GM04504 (cell line): ENCODE measurements at regions not wholly inside any gene's neighbourhood (a gene's known extent, or its start where the extent isn't known, plus 50 kb on each side); places are given as distances from the start of the nearest gene placed in this dataset.
A peak's percentile ranks its signal among the peaks of the same experiment; 100 is the strongest.

Experiments used
- DNase-seq: peaks from one replicate; pipeline ENCODE4 v3.0.0-alpha.2; 2012; ENCODE audit warnings: low read depth

- DNase-seq: no peak
These were observed 225.9 kb upstream of the TMEM72 start for GRCh38 chr10:44685220-44685619.

GRCh38 chr10:44685747-44686146 is 225.4 kb upstream of the TMEM72 start:
- DNase-seq: no peak

- no peak for DNase-seq
These were observed 221.8 kb upstream of the TMEM72 start for GRCh38 chr10:44689368-44689767.

GRCh38 chr10:44696496-44696895 is 214.6 kb upstream of the TMEM72 start:
- peak; percentile 90 for DNase-seq

GRCh38 chr10:44697116-44697515 is 214.0 kb upstream of the TMEM72 start:
- no peak for DNase-seq

- DNase-seq: no peak
These were observed 208.6 kb upstream of the TMEM72 start for GRCh38 chr10:44702531-44702930.

GRCh38 chr10:44703241-44704155 is 207.6 kb upstream of the TMEM72 start:
- peak; percentile 38 for DNase-seq

GRCh38 chr10:44704616-44705015 is 206.5 kb upstream of the TMEM72 start:
- no peak for DNase-seq

- DNase-seq: peak; percentile 96
These were observed 204.4 kb upstream of the TMEM72 start for GRCh38 chr10:44706745-44707144.

GRCh38 chr10:44713307-44713706 is 197.8 kb upstream of the TMEM72 start:
- DNase-seq: no peak

GRCh38 chr10:44714451-44714850 is 196.7 kb upstream of the TMEM72 start:
- no peak for DNase-seq

GRCh38 chr10:44715136-44715535 is 196.0 kb upstream of the TMEM72 start:
- DNase-seq: peak; percentile 65

GRCh38 chr10:44716470-44717015 is 194.6 kb upstream of the TMEM72 start:
- no peak for DNase-seq

- DNase-seq: no peak
These were observed 188.1 kb upstream of the TMEM72 start for GRCh38 chr10:44723082-44723481.

- DNase-seq: peak; percentile 77
These were observed 187.4 kb upstream of the TMEM72 start for GRCh38 chr10:44723619-44724325.

GRCh38 chr10:44724415-44725174 is 186.5 kb upstream of the TMEM72 start:
- peak; percentile 44 for DNase-seq

- no peak for DNase-seq
These were observed 185.7 kb upstream of the TMEM72 start for GRCh38 chr10:44725404-44725803.

GRCh38 chr10:44731283-44731682 is 179.9 kb upstream of the TMEM72 start:
- DNase-seq: no peak

- no peak for DNase-seq
These were observed 177.3 kb upstream of the TMEM72 start for GRCh38 chr10:44733501-44734488.

GRCh38 chr10:44742248-44742647 is 168.9 kb upstream of the TMEM72 start:
- no peak for DNase-seq

GRCh38 chr10:44743535-44743934 is 167.6 kb upstream of the TMEM72 start:
- DNase-seq: no peak
